HepG2 (cell line): ENCODE measurements at regions not wholly inside any gene's neighbourhood (a gene's known extent, or its start where the extent isn't known, plus 50 kb on each side); places are given as distances from the start of the nearest gene placed in this dataset.

ENCODE experiments used
- ATAC-seq: fragments of 200-7000 bp; cut with Tn5 transposase; 3 replicates; pipeline ENCODE4 v1.9.1; 2020; ENCODE audit warnings: mild to moderate bottlenecking, moderate library complexity
- BruUV-seq: library from RNA; stranded (reverse); fragments of 400-500 nt; replicated peaks from 2 replicates; lab custom pipeline; 2021; lab: Mats Ljungman, UMichigan
- CTCF ChIA-PET: fragments of 300-600 bp; formaldehyde crosslinking; extraction: SDS; loops from one replicate; lab custom pipeline; 2021; ENCODE audit warnings: low total read pairs, inconsistent platforms, low intra/inter-chr PET ratio; lab: Yijun Ruan, JAX
- POLR2A ChIA-PET: fragments of 350-600 bp; sonication (Branson Sonifier 250); formaldehyde crosslinking; loops from one replicate; lab custom pipeline; 2020; ENCODE audit warnings: antibody characterized with exemption, inconsistent platforms; lab: Yijun Ruan, JAX
- DNase-seq: peaks from one replicate; pipeline ENCODE4 v3.0.0-alpha.2; 2015; ENCODE audit warnings: low spot score
- FAIRE-seq: peaks from 3 replicates; lab custom pipeline; 2011; peaks lifted over from hg19 to GRCh38; lab: Jason Lieb, UNC
- H2AFZ ChIP-seq: one replicate; pipeline ENCODE4 v1.6.1; 2011; ENCODE audit warnings: low read length, inconsistent platforms
- H3K27ac ChIP-seq: fragments of 300-600 bp; 3 replicates; pipeline ENCODE4 v1.8.0; 2011; ENCODE audit warnings: mixed run types, mild to moderate bottlenecking, mixed read lengths, low read length, inconsistent platforms; ENCODE audit not compliant: insufficient read depth; ENCODE audit errors: extremely low read length
- H3K27me3 ChIP-seq, 2 experiments: fragments of 200-600 bp in 1 of 2; 2 replicates in 1 of 2; 3 replicates in 1 of 2; pipeline versions ENCODE4 v1.6.0 to v1.8.0; 2011; ENCODE audit warnings: low read length in 2 of 2, mild to moderate bottlenecking in 2 of 2, moderate library complexity in 2 of 2, inconsistent platforms in 1 of 2; ENCODE audit not compliant: insufficient read depth in 2 of 2, control insufficient read depth in 1 of 2
- H3K36me3 ChIP-seq, 2 experiments: fragments of 200-600 bp in 1 of 2; replicated peaks in 1 of 2; 2 replicates in 1 of 2; 3 replicates in 1 of 2; pipeline versions ENCODE4 v1.5.1 to v1.8.0; 2011; ENCODE audit warnings: low read length in 2 of 2, inconsistent platforms in 1 of 2; ENCODE audit not compliant: insufficient read depth in 2 of 2, control insufficient read depth in 1 of 2
- H3K4me1 ChIP-seq: 2 replicates; pipeline ENCODE4 v1.5.1; 2012; ENCODE audit warnings: low read length, inconsistent platforms; ENCODE audit not compliant: insufficient read depth
- H3K4me2 ChIP-seq: 2 replicates; pipeline ENCODE4 v1.6.0; 2011; ENCODE audit warnings: low read depth, low read length, inconsistent platforms
- H3K4me3 ChIP-seq, 3 experiments: fragments of 200-600 bp in 1 of 3; sonication (generic), shearing (Covaris generic) in 1 of 3; replicated peaks in 1 of 3; 2 replicates each; pipeline ENCODE4 v1.5.1; 2011 to 2016; ENCODE audit warnings: low read length in 3 of 3, inconsistent platforms in 2 of 3, low read depth in 2 of 3, mild to moderate bottlenecking in 2 of 3, control low read depth in 1 of 3, mixed read lengths in 1 of 3; ENCODE audit not compliant: insufficient read depth in 1 of 3
- H3K79me2 ChIP-seq: one replicate; pipeline ENCODE4 v1.6.1; 2011; ENCODE audit warnings: low read length, inconsistent platforms; ENCODE audit not compliant: insufficient read depth
- H3K9ac ChIP-seq: 2 replicates; pipeline ENCODE4 v1.6.0; 2011; ENCODE audit warnings: mild to moderate bottlenecking, low read depth, low read length, inconsistent platforms; ENCODE audit not compliant: insufficient read depth
- H3K9me3 ChIP-seq: 2 replicates; pipeline ENCODE4 v1.5.1; 2012; ENCODE audit warnings: mild to moderate bottlenecking, low read length
- H4K20me1 ChIP-seq: 2 replicates; pipeline ENCODE4 v1.6.0; 2011; ENCODE audit warnings: inconsistent platforms, mild to moderate bottlenecking, low read length, moderate library complexity; ENCODE audit not compliant: insufficient read depth
- ADNP ChIP-seq: sonication (generic); formaldehyde crosslinking; IDR thresholded peaks from 2 replicates; pipeline ENCODE4 v1.4.0; 2020; ENCODE audit warnings: missing genetic modification reagents
- POLR2A ChIP-seq, 2 experiments: IDR thresholded peaks; 2 replicates each; pipeline ENCODE4 v1.6.1; 2011; ENCODE audit warnings: low read depth in 2 of 2, low read length in 2 of 2, mild to moderate bottlenecking in 1 of 2, moderate library complexity in 1 of 2; ENCODE audit not compliant: insufficient read depth in 1 of 2
- RNF2 ChIP-seq: fragments of 450-650 bp; conservative IDR thresholded peaks from 2 replicates; pipeline ENCODE4 v1.6.1; 2016; ENCODE audit warnings: low read depth
- SIN3B ChIP-seq: fragments of 150-350 bp; IDR thresholded peaks from 2 replicates; pipeline ENCODE4 v1.6.1; 2014; ENCODE audit warnings: low read length
- YY1 ChIP-seq: IDR thresholded peaks from 2 replicates; pipeline ENCODE4 v1.6.1; 2011; ENCODE audit warnings: low read length, low read depth, moderate library complexity, mild to moderate bottlenecking; ENCODE audit not compliant: insufficient read depth, insufficient replicate concordance
- ZNF24 ChIP-seq: fragments of 450-650 bp; IDR thresholded peaks from 2 replicates; pipeline ENCODE4 v1.6.1; 2017; ENCODE audit warnings: antibody characterized with exemption, mild to moderate bottlenecking
- ZNF839 ChIP-seq: sonication (generic); formaldehyde crosslinking; IDR thresholded peaks from 2 replicates; pipeline ENCODE4 v1.4.0; 2020; ENCODE audit warnings: missing genetic modification reagents, mild to moderate bottlenecking, borderline replicate concordance
- WGBS: methylation state at CpG from one replicate; pipeline ENCODE4 v1.1.6; 2017; ENCODE audit warnings: low lambda C conversion rate; 5-methylcytosine and 5-hydroxymethylcytosine counted together
- in situ Hi-C: cut with HindIII; loops from 2 replicates; pipeline ENCODE4 v1.10.0; 2017; ENCODE audit warnings: low pct_unique_long_range_greater_than_20kb; ENCODE audit not compliant: extremely low pct_ligation_motif_present
- intact Hi-C: fragments of 100-400 bp; cut with micrococcal nuclease; formaldehyde crosslinking; loops from one replicate; pipeline ENCODE4 v1.10.0; 2022; ENCODE audit not compliant: unreplicated experiment
- TF ChIP-seq, protein P1 (sequence below): sonication (generic); formaldehyde crosslinking; IDR thresholded peaks from 2 replicates; pipeline ENCODE4 v1.9.0; 2021; ENCODE audit warnings: missing genetic modification reagents, borderline replicate concordance
- TF ChIP-seq, protein P2 (sequence below): sonication (generic); formaldehyde crosslinking; IDR thresholded peaks from 2 replicates; pipeline ENCODE4 v1.8.0; 2022; ENCODE audit warnings: mild to moderate bottlenecking, missing genetic modification reagents, moderate library complexity
- TF ChIP-seq, protein P3 (sequence below), 2 experiments: IDR thresholded peaks; 2 replicates each; pipeline ENCODE4 v1.6.1; 2011 to 2012; ENCODE audit warnings: low read length in 2 of 2, borderline replicate concordance in 1 of 2, low read depth in 1 of 2, mild to moderate bottlenecking in 1 of 2, moderate library complexity in 1 of 2
- TF ChIP-seq, protein P4 (sequence below): sonication (generic); formaldehyde crosslinking; IDR thresholded peaks from 2 replicates; pipeline ENCODE4 v1.5.0; 2020; ENCODE audit warnings: missing genetic modification reagents

DNA sequence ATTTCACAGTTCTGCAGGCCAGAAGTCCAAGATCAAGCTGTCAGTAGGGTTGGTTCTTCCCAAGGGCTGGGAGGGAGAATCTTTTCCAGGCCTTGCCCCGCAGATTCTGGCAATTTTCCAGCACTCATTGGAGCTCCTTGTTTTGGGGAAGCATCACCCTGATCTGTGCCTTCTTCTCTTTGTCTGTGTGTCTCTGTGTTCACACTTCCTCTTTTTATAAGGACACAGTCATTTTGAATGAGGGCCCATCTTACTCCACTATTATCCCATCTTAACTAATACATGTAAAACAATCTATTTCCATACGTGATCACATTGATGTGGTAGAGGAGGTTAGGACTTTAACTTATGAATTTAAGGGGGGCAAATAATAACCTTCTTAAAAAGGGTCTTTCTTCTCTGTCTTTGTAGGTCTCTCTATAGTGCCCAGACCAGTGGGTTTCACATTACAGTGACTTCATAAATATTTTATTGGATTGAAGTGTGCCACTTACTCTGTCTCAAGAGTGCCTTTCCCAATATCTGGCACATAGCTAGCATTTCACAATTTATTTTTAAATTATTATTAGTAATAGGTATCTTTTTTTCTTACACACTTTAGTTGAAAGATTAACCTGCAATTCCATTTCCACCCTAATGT, 68.9 kb upstream of the CBLN2 start:
- FAIRE-seq (no peak), DNase-seq (no peak), ATAC-seq (no peak)
- no peaks in the 10 kb centered on the region for H3K4me1 ChIP-seq
- TF ChIP-seq ADNP: no peak
- no peak for TF ChIP-seq YY1
- TF ChIP-seq, protein P1, sequence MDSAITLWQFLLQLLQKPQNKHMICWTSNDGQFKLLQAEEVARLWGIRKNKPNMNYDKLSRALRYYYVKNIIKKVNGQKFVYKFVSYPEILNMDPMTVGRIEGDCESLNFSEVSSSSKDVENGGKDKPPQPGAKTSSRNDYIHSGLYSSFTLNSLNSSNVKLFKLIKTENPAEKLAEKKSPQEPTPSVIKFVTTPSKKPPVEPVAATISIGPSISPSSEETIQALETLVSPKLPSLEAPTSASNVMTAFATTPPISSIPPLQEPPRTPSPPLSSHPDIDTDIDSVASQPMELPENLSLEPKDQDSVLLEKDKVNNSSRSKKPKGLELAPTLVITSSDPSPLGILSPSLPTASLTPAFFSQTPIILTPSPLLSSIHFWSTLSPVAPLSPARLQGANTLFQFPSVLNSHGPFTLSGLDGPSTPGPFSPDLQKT (CRISPR knock-in tag): no peak
- TF ChIP-seq, protein P2, sequence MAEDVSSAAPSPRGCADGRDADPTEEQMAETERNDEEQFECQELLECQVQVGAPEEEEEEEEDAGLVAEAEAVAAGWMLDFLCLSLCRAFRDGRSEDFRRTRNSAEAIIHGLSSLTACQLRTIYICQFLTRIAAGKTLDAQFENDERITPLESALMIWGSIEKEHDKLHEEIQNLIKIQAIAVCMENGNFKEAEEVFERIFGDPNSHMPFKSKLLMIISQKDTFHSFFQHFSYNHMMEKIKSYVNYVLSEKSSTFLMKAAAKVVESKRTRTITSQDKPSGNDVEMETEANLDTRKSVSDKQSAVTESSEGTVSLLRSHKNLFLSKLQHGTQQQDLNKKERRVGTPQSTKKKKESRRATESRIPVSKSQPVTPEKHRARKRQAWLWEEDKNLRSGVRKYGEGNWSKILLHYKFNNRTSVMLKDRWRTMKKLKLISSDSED (CRISPR knock-in tag): no peak
- no peak for TF ChIP-seq POLR2A (IDR thresholded peaks at IDR 0.05; ENCODE audit: insufficient read depth in 1 of 2, low read depth in 2 of 2, low read length in 2 of 2)
- no peak for TF ChIP-seq ZNF24
- TF ChIP-seq, protein P3, sequence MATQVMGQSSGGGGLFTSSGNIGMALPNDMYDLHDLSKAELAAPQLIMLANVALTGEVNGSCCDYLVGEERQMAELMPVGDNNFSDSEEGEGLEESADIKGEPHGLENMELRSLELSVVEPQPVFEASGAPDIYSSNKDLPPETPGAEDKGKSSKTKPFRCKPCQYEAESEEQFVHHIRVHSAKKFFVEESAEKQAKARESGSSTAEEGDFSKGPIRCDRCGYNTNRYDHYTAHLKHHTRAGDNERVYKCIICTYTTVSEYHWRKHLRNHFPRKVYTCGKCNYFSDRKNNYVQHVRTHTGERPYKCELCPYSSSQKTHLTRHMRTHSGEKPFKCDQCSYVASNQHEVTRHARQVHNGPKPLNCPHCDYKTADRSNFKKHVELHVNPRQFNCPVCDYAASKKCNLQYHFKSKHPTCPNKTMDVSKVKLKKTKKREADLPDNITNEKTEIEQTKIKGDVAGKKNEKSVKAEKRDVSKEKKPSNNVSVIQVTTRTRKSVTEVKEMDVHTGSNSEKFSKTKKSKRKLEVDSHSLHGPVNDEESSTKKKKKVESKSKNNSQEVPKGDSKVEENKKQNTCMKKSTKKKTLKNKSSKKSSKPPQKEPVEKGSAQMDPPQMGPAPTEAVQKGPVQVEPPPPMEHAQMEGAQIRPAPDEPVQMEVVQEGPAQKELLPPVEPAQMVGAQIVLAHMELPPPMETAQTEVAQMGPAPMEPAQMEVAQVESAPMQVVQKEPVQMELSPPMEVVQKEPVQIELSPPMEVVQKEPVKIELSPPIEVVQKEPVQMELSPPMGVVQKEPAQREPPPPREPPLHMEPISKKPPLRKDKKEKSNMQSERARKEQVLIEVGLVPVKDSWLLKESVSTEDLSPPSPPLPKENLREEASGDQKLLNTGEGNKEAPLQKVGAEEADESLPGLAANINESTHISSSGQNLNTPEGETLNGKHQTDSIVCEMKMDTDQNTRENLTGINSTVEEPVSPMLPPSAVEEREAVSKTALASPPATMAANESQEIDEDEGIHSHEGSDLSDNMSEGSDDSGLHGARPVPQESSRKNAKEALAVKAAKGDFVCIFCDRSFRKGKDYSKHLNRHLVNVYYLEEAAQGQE (IDR thresholded peaks at IDR 0.05; ENCODE audit: borderline replicate concordance in 1 of 2, low read depth in 1 of 2, low read length in 2 of 2): no peak
- TF ChIP-seq ZNF839 (CRISPR knock-in tag): no peak
- TF ChIP-seq SIN3B: no peak
- TF ChIP-seq, protein P4, sequence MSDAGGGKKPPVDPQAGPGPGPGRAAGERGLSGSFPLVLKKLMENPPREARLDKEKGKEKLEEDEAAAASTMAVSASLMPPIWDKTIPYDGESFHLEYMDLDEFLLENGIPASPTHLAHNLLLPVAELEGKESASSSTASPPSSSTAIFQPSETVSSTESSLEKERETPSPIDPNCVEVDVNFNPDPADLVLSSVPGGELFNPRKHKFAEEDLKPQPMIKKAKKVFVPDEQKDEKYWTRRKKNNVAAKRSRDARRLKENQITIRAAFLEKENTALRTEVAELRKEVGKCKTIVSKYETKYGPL (CRISPR knock-in tag): no peak
- no peak for TF ChIP-seq RNF2
- CTCF ChIA-PET: no interaction called here
- no peaks in the 10 kb centered on the region for H4K20me1 ChIP-seq
- BruUV-seq: no TSS peak
- H3K4me2 ChIP-seq: no peak overlapping the region
- no peak overlapping the region for H2AFZ ChIP-seq
- POLR2A ChIA-PET: no interaction called here
- H3K9me3 ChIP-seq: no peaks in the 10 kb centered on the region
- in situ Hi-C loops: no loop called here
- WGBS: 19% methylated on average over 2 of the region's 2 CpGs
- H3K9ac ChIP-seq: no peak overlapping the region
- no peaks in the 10 kb centered on the region for H3K79me2 ChIP-seq
- no peaks in the 10 kb centered on the region for H3K27me3 ChIP-seq
- H3K4me3 ChIP-seq: no peak overlapping the region
- no peak overlapping the region for H3K27ac ChIP-seq
- no peaks in the 10 kb centered on the region for H3K36me3 ChIP-seq
- intact Hi-C loops: no loop called here
